ENCODE measurements at regions not wholly inside any gene's neighbourhood (a gene's known extent, or its start where the extent isn't known, plus 50 kb on each side); places are given as distances from the start of the nearest gene placed in this dataset.

- no peak for DNase-seq (ENCODE audit: low read depth in 4 of 4, low spot score in 1 of 4)
These were observed 1630.8 kb upstream of the TENM4 start for GRCh38 chr11:81071606-81072005.

GRCh38 chr11:81070948-81071347 lies 1630.1 kb upstream of the TENM4 start:
- DNase-seq (ENCODE audit: low read depth in 4 of 4, low spot score in 1 of 4), result no peak

- no peak for DNase-seq (ENCODE audit: low read depth in 4 of 4, low spot score in 1 of 4)
These were observed 1618.5 kb upstream of the TENM4 start for GRCh38 chr11:81059356-81059755.

- no peak for DNase-seq (ENCODE audit: low read depth in 4 of 4, low spot score in 1 of 4)
These were observed 1611.7 kb upstream of the TENM4 start for GRCh38 chr11:81052344-81053158.

GRCh38 chr11:81039916-81040524 lies 1599.2 kb upstream of the TENM4 start:
- DNase-seq (ENCODE audit: low read depth in 4 of 4, low spot score in 1 of 4), result no peak

GRCh38 chr11:81036168-81036870 lies 1595.5 kb upstream of the TENM4 start:
- DNase-seq (ENCODE audit: low read depth in 4 of 4, low spot score in 1 of 4), result no peak

- DNase-seq (ENCODE audit: low read depth in 4 of 4, low spot score in 1 of 4), result no peak
These were observed 1593.1 kb upstream of the TENM4 start for GRCh38 chr11:81033779-81034540.

- no peak for DNase-seq (ENCODE audit: low read depth in 4 of 4, low spot score in 1 of 4)
These were observed 1592.1 kb upstream of the TENM4 start for GRCh38 chr11:81032906-81033305.

GRCh38 chr11:81030186-81030585 lies 1589.4 kb upstream of the TENM4 start:
- no peak for DNase-seq (ENCODE audit: low read depth in 4 of 4, low spot score in 1 of 4)

- no peak for DNase-seq (ENCODE audit: low read depth in 4 of 4, low spot score in 1 of 4)
These were observed 1585.2 kb upstream of the TENM4 start for GRCh38 chr11:81026032-81026431.

- DNase-seq (ENCODE audit: low read depth in 4 of 4, low spot score in 1 of 4), result no peak
These were observed 1581.2 kb upstream of the TENM4 start for GRCh38 chr11:81022057-81022456.

GRCh38 chr11:81010631-81011030 lies 1569.8 kb upstream of the TENM4 start:
- no peak for DNase-seq (ENCODE audit: low read depth in 4 of 4, low spot score in 1 of 4)

GRCh38 chr11:81007046-81007445 lies 1566.2 kb upstream of the TENM4 start:
- DNase-seq (ENCODE audit: low read depth in 4 of 4, low spot score in 1 of 4), result no peak

GRCh38 chr11:81005595-81005994 lies 1564.8 kb upstream of the TENM4 start:
- no peak for DNase-seq (ENCODE audit: low read depth in 4 of 4, low spot score in 1 of 4)

GRCh38 chr11:81004576-81004975 lies 1563.7 kb upstream of the TENM4 start:
- no peak for DNase-seq (ENCODE audit: low read depth in 4 of 4, low spot score in 1 of 4)

- no peak for DNase-seq (ENCODE audit: low read depth in 4 of 4, low spot score in 1 of 4)
These were observed 1561.5 kb upstream of the TENM4 start for GRCh38 chr11:81002374-81002773.

GRCh38 chr11:81000735-81001134 lies 1559.9 kb upstream of the TENM4 start:
- DNase-seq (ENCODE audit: low read depth in 4 of 4, low spot score in 1 of 4), result no peak

- no peak for DNase-seq (ENCODE audit: low read depth in 4 of 4, low spot score in 1 of 4)
These were observed 1559.5 kb upstream of the TENM4 start for GRCh38 chr11:81000334-81000733.

- no peak for DNase-seq (ENCODE audit: low read depth in 4 of 4, low spot score in 1 of 4)
These were observed 1554.7 kb upstream of the TENM4 start for GRCh38 chr11:80995523-80995922.

- DNase-seq (ENCODE audit: low read depth in 4 of 4, low spot score in 1 of 4), result no peak
These were observed 1552.7 kb upstream of the TENM4 start for GRCh38 chr11:80993536-80993935.

GRCh38 chr11:80990885-80991284 lies 1550.1 kb upstream of the TENM4 start:
- DNase-seq (ENCODE audit: low read depth in 4 of 4, low spot score in 1 of 4), result no peak

Measured in stimulated activated CD4-positive, alpha-beta T cell treated with anti-CD3 and anti-CD28 coated beads, Interleukin-1b, Interleukin-23, amount 100 ng/mL, for 24 hours (primary cell).